HG03457 (cell line): ENCODE measurements at regions not wholly inside any gene's neighbourhood (a gene's known extent, or its start where the extent isn't known, plus 50 kb on each side); places are given as distances from the start of the nearest gene placed in this dataset.
"Not testable (repeated sequence)": the region's sequence is repeated elsewhere in the genome, so short reads cannot be mapped to it uniquely, and the experiment has no call there.

Experiments
- ATAC-seq: cut with Tn5 transposase; IDR thresholded peaks from one replicate; pipeline ENCODE4 v1.9.1; 2021; ENCODE audit warnings: moderate number of reproducible peaks; ENCODE audit not compliant: unreplicated experiment

GRCh38 chrY:3491423-3491822 is 87.4 kb upstream of the TGIF2LY start:
- not testable (repeated sequence) for ATAC-seq

- ATAC-seq, result not testable (repeated sequence)
Observed at GRCh38 chrY:3494539-3494938, 84.3 kb upstream of the TGIF2LY start.

- ATAC-seq, result peak; percentile 90
Observed at GRCh38 chrY:3527040-3527439, 51.8 kb upstream of the TGIF2LY start.
